Right renal cortex interstitium (tissue), 3 donors: ENCODE measurements at regions not wholly inside any gene's neighbourhood (a gene's known extent, or its start where the extent isn't known, plus 50 kb on each side); places are given as distances from the start of the nearest gene placed in this dataset.
A peak's percentile ranks its signal among the peaks of the same experiment; 100 is the strongest.

Source experiments
- DNase-seq, 3 donors: peaks; one replicate each; pipeline ENCODE4 v3.0.0-alpha.2; 2013; ENCODE audit warnings: low read depth in 3 of 3, low spot score in 2 of 3

DNA sequence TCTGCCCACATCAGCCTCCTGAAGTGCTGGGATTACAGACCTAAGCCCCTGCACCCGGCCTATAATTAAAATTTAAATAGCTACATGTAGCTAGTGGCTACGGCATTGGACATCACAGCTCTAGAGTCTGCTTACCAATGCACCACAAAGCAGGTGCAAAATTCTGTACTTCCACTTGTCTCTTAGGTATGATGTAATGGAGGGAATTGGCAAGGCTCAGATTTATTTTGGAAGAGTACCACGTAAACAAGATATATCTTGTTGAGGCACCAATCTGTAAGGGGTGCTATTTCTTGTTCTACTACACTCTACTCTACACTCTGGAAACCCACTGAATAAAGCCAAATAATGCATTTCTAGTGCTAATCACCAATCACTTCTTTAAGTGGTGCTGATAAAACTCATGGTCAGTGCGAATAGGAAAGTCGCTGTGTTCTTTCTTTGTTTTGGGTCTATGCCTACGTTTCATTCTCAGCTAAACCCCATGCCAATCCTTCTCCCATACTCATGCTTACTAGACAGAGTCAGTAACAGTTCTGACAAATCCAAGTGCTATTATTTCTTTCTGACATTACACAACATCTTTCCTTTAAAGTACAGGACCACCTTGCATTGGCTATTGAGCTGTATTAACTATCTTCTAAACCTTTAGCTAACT lies 92.3 kb downstream of the GC start:
- no peak for DNase-seq

DNA sequence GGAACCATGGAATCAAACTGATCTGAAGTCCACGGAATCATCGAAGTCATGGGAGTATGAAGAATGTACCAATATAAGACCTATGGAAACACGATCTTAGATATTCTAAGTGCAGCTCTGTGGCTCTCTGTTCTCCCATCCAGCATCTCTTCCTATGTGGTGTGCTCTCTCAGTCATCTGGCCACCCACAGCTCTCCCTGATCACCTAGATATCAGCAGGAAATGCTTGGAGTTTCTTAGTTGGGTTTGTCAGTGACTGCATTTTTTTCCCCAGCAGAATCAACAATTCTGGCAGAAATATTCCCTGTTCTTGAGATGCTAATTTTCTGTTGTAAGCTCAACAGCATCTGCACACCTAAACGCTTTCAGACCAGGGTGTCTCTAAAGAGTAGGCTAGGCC lies 94.1 kb downstream of the GC start:
- no peak for DNase-seq

DNA sequence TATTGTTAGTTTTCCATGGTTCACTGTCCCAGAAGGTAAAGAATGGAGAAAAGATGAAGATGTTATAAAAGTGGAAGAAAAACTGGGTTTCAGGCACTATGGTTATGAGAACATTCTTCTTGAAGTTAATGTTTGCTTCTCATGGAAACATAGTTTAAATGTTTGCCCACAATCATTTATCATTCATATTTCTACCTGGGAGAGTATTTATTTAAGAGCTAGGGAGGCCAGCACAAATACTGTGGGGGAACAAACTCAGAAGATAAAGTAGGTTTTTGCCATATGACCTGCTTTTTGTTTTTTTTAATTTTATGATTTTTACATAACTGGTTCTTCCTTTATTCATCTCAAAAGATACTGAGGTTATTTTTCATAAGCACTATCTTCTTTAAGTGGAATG lies 96.8 kb downstream of the GC start:
- no peak for DNase-seq

DNA sequence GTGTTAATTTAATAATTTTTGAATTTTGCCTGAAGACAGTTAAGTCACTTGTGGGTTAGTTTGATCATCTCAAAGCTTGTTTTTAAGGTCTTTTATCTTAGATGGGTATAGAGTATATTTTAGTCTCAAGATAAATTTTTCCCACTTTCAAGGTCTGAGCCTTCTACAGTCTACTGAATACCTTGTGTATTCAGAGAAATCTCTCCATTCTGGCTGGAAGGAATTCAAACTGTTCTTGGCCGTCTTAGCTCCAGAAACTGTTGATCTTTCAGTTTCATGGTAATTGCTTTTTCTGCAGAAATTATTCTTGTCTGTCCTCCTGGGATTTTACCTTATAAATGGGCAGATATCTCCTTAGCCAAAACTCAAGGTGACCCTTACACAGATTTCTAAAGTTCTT lies 97.9 kb downstream of the GC start:
- DNase-seq: no peak

DNA sequence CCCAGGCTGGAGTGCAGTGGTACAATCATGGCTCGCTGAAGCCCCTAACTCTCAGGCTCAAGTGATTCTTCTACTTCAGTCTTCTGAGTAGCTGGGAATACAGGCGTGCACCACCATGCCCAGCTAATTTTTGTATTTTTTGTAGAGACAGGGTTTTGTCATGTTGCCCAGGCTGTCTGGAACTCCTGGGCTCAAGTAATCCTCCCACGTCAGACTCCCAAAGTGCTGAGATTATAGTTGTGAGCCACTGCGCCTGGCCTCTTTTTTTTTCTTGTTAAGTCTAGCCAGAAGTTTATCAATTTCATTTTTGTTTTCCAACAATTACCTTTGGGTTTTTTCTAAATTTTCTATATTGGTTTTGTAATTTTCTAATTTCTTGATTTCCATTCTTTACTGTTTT lies 100.6 kb downstream of the GC start:
- DNase-seq: no peak

DNA sequence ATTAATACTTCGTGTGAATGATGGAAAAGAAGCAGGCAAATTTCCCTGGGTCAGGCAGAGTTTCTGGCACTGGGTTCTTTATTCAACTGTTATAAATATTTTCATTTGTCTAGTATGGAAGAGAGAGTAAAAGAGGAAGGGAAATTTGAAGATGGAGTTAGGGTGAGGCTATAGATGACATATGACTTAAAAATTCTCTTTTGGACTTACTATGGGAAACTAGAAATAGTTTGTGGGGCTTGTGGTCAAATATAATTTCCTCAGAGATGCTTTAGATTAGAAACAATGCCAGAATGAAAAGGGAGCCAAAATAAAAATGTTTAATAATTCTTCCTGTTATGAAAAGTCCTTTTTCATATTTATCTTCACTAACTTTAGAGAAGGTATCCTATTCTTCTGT lies 103.2 kb downstream of the GC start:
- DNase-seq: no peak

DNA sequence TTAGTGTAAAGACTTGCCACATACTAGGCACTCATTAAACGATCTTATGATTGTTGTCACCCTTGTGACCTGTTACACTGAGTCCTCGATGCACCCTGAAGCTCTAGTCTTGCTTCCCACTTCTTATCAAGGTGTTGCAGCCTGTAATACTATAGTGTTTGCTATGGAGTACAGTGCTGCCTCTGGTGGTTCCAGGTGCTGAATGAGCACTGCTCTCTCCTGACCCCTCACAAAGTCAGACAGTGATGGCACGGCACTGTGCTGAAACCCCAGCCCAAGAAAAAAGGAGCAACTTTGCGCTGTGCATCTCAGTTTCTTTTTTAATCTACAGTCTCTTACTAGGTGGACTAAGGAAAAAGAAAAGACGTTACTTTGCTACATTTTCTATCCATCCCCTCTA lies 106.3 kb downstream of the GC start:
- DNase-seq: no peak

DNA sequence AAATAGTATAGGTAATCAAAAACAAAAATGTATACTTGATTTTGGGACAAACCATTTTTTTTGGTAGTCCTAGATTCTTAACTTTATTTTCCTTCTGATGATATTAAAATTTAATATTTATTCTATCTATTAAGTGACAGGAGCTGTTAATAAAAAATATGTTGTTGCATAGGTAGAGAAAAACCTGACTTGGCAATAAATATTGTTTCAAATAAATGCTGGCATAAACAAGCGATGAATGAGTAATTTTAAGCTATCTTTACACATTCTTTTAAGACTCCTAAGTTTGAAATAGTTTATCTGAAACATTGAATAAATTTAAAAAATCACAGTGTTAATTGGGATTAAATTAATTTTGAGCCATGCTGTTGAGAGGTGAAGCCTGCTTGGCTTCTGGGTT lies 114.6 kb downstream of the GC start:
- DNase-seq: no peak

DNA sequence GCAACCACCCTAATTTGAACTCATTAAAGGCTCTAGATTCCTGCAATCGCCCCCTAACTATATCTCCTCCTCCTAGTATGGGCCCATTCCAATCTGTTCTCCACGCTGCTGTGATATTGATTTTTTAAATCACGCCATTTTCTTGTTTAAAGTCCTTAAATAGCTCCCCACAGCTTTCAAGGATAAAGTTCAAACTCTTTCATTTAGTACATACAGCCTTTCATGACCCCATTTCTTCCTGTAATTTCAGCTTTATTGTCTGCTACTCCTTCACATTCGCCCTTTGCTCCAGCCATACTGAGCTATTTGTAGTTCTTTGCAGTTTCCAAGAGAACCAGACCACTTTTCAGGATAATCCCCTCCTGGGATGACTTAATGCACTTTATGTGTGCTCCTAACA lies 118.5 kb downstream of the GC start:
- DNase-seq: no peak

DNA sequence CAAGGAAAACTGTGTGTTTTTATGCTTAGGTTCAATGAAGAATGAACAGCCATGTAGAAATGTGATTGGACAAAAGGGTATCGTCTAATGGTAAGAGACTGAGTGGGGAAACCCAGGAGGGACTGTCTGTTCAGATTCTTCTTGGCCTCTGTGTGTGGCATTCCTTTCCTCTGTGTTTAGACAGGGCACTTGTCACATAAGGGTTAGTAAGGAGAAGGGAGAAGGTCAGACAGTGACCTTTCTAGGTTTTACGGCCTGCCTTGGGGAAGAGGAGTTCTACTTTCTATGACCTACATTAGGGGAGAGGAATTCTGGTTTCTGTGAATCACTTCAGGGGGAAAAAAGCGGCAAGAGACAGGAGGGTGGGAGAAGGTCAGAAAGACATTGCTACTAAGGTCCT lies 119.5 kb downstream of the GC start:
- no peak for DNase-seq

DNA sequence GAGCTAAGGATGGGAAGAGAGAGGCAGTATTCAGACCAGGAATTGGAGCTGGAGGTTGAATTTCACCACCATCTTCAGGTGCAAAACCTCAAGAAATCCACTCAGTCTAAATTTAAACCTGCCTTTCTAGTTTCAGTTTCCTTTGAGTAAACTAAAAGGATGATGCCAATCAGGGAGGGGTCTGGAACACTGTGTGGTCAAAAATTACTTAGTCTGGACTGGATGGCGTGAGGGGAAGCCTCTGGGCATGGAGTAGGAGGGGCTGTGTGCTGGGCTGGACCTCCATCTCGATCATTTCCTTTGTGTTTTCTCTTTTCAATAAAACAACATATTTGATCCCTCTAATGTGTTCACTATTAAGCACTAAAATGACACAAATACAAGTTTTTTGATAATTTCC lies 120.1 kb downstream of the GC start:
- DNase-seq: no peak

DNA sequence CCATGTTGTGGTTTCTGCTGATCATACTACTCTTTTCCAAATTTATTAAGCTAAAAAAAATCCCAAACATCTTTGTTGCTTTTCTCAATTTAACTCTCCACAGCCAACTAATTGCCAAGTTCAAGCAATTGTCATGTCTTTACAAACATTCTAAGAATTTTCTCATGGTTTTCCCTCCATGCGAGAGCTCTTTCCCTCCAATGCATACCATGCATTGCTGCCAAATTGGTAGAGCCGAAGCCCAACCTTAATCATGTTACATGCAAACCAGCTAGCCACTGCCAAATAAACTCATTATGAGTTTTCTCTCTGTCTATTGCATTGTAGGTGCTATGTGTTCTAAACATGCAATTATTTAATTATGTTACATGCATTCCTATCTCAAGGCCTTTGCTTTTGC lies 123.9 kb downstream of the GC start:
- no peak for DNase-seq

DNA sequence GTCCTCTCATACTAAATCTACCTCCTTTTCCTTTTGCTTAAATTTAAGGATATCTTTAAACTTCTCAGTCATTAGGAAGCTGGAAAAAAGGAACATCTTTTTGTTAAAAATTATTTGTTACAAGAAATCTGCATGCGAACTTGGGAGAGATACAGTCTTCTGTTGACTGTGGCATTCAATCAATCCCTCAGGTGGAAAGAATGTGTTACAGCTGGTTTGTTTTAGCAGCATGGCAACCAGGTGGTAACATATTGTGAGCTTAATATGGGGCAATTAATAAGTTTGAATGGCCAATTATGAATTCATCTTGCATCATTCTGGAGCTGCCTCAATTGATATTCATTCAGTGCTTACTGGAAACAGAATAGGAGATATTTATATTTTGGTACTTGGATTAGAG lies 135.0 kb downstream of the GC start:
- no peak for DNase-seq

DNA sequence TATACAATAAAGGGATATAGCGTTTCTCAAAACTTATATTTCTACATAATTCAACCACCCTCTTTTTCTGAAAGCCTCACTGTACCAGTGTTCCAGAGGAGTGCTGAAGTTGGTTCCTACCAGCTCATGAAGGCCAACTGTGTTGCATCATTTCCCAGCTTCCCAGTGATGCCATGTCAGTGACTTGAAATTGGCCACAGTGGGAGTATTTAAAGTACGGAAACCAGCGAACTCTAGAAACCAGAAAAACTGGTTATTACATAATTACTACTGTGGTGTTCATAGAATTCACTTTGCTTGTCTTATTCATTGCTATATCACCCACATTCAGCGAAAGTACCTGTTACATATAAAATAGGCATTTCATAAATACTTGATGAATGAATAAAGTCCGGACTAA lies 135.4 kb downstream of the GC start:
- no peak for DNase-seq

DNA sequence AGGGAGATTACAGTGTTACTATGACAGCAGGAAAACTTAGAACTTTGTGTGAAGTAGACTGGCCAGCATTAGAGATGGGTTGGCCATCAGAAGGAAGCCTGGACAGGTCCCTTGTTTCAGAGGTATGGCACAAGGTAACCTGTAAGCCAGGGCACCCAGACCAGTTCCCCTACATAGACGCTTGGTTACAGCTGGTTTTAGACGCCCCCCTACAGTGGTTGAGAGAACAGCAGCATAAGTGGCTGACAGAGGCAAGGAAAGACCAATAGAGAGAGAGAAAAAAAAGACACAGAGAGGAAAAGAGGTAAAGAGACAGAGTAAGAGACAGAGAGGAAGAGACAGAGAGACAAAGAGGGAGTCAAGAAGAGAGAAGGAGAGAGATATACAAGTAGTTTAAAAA lies 144.5 kb downstream of the GC start:
- no peak for DNase-seq

DNA sequence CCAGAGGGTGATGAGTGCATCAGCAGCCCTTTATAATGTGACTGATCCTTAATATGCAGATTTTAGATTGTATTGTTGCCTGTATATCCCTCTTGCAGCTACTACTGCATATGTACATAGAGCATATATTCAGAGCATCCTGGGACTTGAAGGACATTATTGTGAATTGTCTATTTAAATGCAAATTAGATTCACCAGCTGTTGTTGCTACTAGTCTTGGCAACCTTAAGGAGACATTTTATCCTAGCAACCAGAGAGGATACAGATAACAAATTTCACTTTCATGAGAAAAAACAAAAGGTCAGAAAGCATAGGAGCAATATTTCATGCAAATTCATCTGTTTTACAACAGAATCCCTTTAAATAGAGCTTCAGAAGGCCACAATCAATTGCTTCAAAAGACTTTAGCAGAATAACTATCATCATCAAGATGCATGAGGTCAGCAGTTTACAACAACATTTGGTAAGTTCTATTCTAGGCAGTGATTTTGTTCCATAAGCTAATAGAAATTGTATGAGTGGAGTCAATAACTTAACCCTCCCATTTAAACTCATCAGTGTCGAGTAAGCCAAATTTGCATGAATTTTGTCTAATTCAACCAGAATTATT lies 148.6 kb downstream of the GC start:
- DNase-seq: peak in 1 of 3 donors; percentile 2

DNA sequence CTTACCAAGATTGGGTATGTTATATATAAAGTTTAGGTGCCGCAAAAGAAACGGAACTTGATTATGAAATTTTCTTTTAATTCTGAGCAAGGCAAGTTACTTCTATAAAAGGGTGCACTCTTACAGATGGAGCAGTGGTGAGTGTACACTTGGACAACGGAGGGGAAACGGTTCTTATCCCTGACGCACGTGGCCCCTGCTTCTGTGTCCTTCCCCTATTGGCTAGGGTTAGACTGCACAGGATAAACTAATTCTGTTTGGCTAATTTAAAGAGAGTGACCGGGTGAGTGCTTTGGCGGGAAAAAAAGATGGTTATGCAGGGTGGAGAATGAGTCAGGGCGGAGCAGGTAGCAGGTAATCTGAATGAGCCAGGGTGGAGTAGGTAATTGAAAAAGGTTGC lies 149.5 kb downstream of the GC start:
- no peak for DNase-seq

DNA sequence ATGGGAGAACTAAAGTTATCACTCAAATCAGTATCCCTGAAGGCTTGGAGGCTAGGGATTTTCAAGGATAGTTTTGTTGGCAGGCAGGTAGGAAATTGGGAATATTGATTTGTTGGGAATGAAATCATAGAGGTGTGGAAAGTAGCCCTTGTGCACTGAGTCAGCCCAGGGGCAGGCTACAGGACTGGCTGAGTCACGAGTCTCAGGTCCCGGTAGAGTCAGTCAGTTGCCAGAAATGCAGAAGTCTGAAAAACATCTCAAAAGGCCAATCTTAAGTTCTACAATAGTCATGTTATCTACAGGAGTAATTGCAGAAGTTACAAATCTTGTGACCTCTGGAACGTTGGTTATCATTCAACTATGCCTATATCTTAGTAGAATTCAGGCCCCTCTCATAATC lies 153.1 kb downstream of the GC start:
- DNase-seq: no peak

DNA sequence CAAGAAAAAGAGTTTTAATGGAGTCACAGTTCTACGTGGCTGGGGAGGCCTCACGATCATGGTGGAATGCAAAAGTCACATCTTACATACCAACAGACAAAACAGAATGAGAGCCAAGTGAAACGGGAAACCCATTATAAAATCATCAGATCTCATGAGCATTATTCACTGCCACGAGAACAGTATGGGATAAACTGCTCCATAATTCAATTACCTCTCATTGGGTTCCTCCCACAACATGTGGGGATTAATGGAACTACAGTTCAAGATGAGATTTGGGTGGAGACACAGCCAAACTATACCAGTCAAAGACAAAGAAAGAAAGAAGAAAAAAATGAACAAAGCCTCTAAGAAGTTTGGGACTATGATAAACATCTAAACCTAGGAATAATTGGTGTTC lies 158.9 kb downstream of the GC start:
- no peak for DNase-seq
